ENCODE measurements at regions not wholly inside any gene's neighbourhood (a gene's known extent, or its start where the extent isn't known, plus 50 kb on each side); places are given as distances from the start of the nearest gene placed in this dataset.

DNA sequence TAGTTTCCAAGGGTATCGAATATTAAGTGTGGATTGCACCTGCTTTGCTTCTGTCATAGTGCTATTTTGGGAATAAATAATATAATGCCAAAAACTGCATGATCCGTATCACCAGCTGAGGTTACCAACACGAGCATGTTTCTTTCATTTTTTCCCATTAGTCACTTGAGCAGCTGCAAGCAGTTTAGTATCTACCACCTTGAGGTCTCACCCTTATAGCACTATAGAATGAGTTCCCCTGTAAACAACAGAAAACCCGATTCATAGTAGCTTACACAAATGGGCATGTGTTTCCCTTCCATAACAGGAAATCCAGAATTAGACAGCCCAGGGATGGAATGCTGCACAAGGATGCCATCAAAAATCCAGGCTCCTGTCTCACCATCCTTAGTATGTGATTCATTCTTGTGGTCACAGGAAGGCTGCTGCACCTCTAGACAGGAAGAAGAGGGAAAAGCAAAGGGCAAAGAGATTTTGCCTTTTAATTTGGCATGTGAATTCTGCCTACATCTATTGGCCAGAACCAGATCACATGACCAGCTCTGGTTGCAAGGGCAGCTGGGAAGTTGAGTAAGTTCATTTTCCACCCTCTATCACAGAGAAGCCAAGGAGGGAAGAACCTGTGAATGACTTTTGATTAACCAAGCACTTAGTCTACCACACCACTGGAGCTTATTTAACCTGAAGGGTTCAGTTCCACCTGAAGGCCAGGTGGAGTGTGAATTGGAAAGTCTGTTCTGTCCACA is 91.3 kb upstream of the SLC25A36 start:
- Histone ChIP-seq H3K9me3 (ENCODE audit: insufficient read depth, low read length) (no peaks in the 10 kb centered on the region), H3K9ac (ENCODE audit: low read length) (no peak overlapping the region), H3K9me2 (replicated peaks; ENCODE audit: insufficient read depth, low read length) (no peaks in the 10 kb centered on the region), H3K79me2 (ENCODE audit: insufficient read depth, low read length) (no peaks in the 10 kb centered on the region), H3K27me3 (ENCODE audit: low read length) (no peaks in the 10 kb centered on the region), H3F3A (ENCODE audit: insufficient read depth) (no peaks in the 10 kb centered on the region), H3K4me3 (ENCODE audit: insufficient read depth, low read length, poor library complexity, severe bottlenecking) (no peak overlapping the region), H2AFZ (ENCODE audit: low read depth, low read length, severe bottlenecking) (no peak overlapping the region), H3K4me2 (ENCODE audit: low read depth, low read length, poor library complexity, severe bottlenecking) (no peak overlapping the region), H4K20me1 (ENCODE audit: low read depth, low read length) (no peaks in the 10 kb centered on the region), H3K36me3 (ENCODE audit: low read length) (no peaks in the 10 kb centered on the region), H3K27ac (ENCODE audit: low read depth, low read length) (no peak overlapping the region)
- no peak for TF ChIP-seq EZH2phosphoT487 (conservative IDR thresholded peaks at IDR 0.05; ENCODE audit: low read length)
- TF ChIP-seq, protein P1, sequence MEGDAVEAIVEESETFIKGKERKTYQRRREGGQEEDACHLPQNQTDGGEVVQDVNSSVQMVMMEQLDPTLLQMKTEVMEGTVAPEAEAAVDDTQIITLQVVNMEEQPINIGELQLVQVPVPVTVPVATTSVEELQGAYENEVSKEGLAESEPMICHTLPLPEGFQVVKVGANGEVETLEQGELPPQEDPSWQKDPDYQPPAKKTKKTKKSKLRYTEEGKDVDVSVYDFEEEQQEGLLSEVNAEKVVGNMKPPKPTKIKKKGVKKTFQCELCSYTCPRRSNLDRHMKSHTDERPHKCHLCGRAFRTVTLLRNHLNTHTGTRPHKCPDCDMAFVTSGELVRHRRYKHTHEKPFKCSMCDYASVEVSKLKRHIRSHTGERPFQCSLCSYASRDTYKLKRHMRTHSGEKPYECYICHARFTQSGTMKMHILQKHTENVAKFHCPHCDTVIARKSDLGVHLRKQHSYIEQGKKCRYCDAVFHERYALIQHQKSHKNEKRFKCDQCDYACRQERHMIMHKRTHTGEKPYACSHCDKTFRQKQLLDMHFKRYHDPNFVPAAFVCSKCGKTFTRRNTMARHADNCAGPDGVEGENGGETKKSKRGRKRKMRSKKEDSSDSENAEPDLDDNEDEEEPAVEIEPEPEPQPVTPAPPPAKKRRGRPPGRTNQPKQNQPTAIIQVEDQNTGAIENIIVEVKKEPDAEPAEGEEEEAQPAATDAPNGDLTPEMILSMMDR (IDR thresholded peaks at IDR 0.05; ENCODE audit: insufficient read depth, low read length, poor library complexity, severe bottlenecking) = no peak

DNA sequence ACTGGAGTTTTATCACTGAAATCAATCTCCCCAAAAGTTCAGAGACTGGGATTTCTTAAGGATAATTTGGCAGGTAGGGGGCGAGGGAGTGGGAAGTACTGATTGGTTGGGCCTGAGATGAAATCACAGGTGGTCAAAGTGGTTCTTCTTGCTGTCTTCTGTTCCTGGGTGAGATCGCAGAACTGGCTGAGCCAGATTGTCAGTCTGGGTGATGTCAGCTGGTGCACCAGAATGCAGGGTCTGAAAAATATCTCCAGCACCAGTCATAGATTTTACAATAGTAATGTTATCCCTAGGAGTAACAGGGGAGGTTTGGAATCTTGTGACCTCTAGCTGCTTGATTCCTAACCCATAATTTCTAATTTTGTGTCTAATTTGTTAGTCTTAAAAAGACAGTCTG is 86.7 kb upstream of the SLC25A36 start:
- Histone ChIP-seq H3K27ac (ENCODE audit: low read depth, low read length) (no peak overlapping the region), H4K20me1 (ENCODE audit: low read depth, low read length) (no peaks in the 10 kb centered on the region), H2AFZ (ENCODE audit: low read depth, low read length, severe bottlenecking) (no peak overlapping the region), H3K9ac (ENCODE audit: low read length) (no peak overlapping the region), H3K9me2 (replicated peaks; ENCODE audit: insufficient read depth, low read length) (no peaks in the 10 kb centered on the region), H3K79me2 (ENCODE audit: insufficient read depth, low read length) (no peaks in the 10 kb centered on the region), H3F3A (ENCODE audit: insufficient read depth) (no peaks in the 10 kb centered on the region), H3K4me2 (ENCODE audit: low read depth, low read length, poor library complexity, severe bottlenecking) (no peak overlapping the region), H3K27me3 (ENCODE audit: low read length) (no peaks in the 10 kb centered on the region), H3K9me3 (ENCODE audit: insufficient read depth, low read length) (no peaks in the 10 kb centered on the region), H3K36me3 (ENCODE audit: low read length) (no peaks in the 10 kb centered on the region), H3K4me3 (ENCODE audit: insufficient read depth, low read length, poor library complexity, severe bottlenecking) (no peak overlapping the region)
- no peak for TF ChIP-seq EZH2phosphoT487 (conservative IDR thresholded peaks at IDR 0.05; ENCODE audit: low read length)
- TF ChIP-seq, protein P1 (IDR thresholded peaks at IDR 0.05; ENCODE audit: insufficient read depth, low read length, poor library complexity, severe bottlenecking) = no peak

- Histone ChIP-seq H3K4me3 (ENCODE audit: insufficient read depth, low read length, poor library complexity, severe bottlenecking) (no peak overlapping the region), H3K9ac (ENCODE audit: low read length) (no peak overlapping the region), H3K79me2 (ENCODE audit: insufficient read depth, low read length) (no peaks in the 10 kb centered on the region), H3K9me3 (ENCODE audit: insufficient read depth, low read length) (no peaks in the 10 kb centered on the region), H3K9me2 (replicated peaks; ENCODE audit: insufficient read depth, low read length) (no peaks in the 10 kb centered on the region), H2AFZ (ENCODE audit: low read depth, low read length, severe bottlenecking) (no peak overlapping the region), H3K27ac (ENCODE audit: low read depth, low read length) (no peak overlapping the region), H3F3A (ENCODE audit: insufficient read depth) (no peaks in the 10 kb centered on the region), H3K4me2 (ENCODE audit: low read depth, low read length, poor library complexity, severe bottlenecking) (no peak overlapping the region), H4K20me1 (ENCODE audit: low read depth, low read length) (no peaks in the 10 kb centered on the region), H3K27me3 (ENCODE audit: low read length) (no peaks in the 10 kb centered on the region), H3K36me3 (ENCODE audit: low read length) (no peaks in the 10 kb centered on the region)
- no peak for TF ChIP-seq EZH2phosphoT487 (conservative IDR thresholded peaks at IDR 0.05; ENCODE audit: low read length)
- TF ChIP-seq, protein P1 (IDR thresholded peaks at IDR 0.05; ENCODE audit: insufficient read depth, low read length, poor library complexity, severe bottlenecking) = no peak
Observed at GRCh38 chr3:140856905-140857304, 84.7 kb upstream of the SLC25A36 start.

Data from SU-DHL-6 (cell line).